ENCODE measurements at regions not wholly inside any gene's neighbourhood (a gene's known extent, or its start where the extent isn't known, plus 50 kb on each side); places are given as distances from the start of the nearest gene placed in this dataset.

- TF ChIP-seq ZSCAN30 (tag by site-specific recombination; IDR thresholded peaks at IDR 0.05) (no peak), ZNF677 (tag by site-specific recombination; IDR thresholded peaks at IDR 0.05) (no peak), ZNF792 (tag by site-specific recombination; IDR thresholded peaks at IDR 0.05) (no peak)
- Histone ChIP-seq H3K36me3 (ENCODE audit: control insufficient read depth in 2 of 2, insufficient read depth in 1 of 2, low read length in 2 of 2) (no peaks in the 10 kb centered on the region), H3K27ac (ENCODE audit: extremely low read depth, low read depth, low read length) (no peak overlapping the region), H3K4me3 (ENCODE audit: low read depth, low read length) (no peak overlapping the region), H3K9me3 (ENCODE audit: control insufficient read depth, insufficient read depth, low read depth, low read length) (no peaks in the 10 kb centered on the region), H3K4me1 (ENCODE audit: control insufficient read depth, insufficient read depth, low read length) (no peaks in the 10 kb centered on the region)
- ChIA-PET CTCF (interaction anchor here (0.8 kb wide), 1 partner anchor 99 kb away, joined by 3 read pairs; no protein-coding TSS in a partner anchor), POLR2A (no interaction called here)
Measured at GRCh38 chr6:108793516-108794251, 54.5 kb upstream of the ARMC2 start.

DNA sequence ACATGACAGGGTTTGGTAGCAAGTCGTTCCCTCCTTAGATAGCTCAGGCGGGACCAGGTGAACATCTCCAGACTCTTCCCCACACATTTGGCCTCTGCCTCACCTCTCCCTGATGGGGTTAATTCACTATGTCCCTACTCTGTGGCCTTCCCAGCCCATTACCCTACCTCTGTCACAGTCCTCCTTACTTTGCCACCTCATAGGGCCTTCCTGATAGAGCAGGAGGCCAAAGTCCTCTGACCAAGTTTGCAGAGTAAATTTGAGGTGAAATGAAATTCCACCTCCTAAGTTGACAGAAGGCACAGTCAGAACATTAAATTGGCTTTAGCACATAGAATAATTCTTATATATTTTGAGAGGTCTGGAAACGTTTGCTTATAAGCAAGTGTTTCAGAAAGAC is 53.1 kb upstream of the ARMC2 start:
- Histone ChIP-seq H3K9me3 (ENCODE audit: control insufficient read depth, insufficient read depth, low read depth, low read length) (no peaks in the 10 kb centered on the region), H3K4me1 (ENCODE audit: control insufficient read depth, insufficient read depth, low read length) (no peaks in the 10 kb centered on the region), H3K27ac (ENCODE audit: extremely low read depth, low read depth, low read length) (no peak overlapping the region), H3K36me3 (ENCODE audit: control insufficient read depth in 2 of 2, insufficient read depth in 1 of 2, low read length in 2 of 2) (no peaks in the 10 kb centered on the region), H3K4me3 (ENCODE audit: low read depth, low read length) (no peak overlapping the region)
- CTCF ChIA-PET: interaction anchor here (0.5 kb wide), 1 partner anchor 26 kb away, joined by 3 read pairs; no protein-coding TSS in a partner anchor
- TF ChIP-seq, protein P1, sequence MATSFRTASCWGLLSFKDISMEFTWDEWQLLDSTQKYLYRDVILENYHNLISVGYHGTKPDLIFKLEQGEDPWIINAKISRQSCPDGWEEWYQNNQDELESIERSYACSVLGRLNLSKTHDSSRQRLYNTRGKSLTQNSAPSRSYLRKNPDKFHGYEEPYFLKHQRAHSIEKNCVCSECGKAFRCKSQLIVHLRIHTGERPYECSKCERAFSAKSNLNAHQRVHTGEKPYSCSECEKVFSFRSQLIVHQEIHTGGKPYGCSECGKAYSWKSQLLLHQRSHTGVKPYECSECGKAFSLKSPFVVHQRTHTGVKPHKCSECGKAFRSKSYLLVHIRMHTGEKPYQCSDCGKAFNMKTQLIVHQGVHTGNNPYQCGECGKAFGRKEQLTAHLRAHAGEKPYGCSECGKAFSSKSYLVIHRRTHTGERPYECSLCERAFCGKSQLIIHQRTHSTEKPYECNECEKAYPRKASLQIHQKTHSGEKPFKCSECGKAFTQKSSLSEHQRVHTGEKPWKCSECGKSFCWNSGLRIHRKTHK (tag by site-specific recombination; IDR thresholded peaks at IDR 0.05): no peak
- no peak for TF ChIP-seq ZNF426 (tag by site-specific recombination; IDR thresholded peaks at IDR 0.05)
- no peak for TF ChIP-seq REST (tag by site-specific recombination; IDR thresholded peaks at IDR 0.05)
- no peak for TF ChIP-seq ZBTB21 (tag by site-specific recombination; IDR thresholded peaks at IDR 0.05)
- TF ChIP-seq, protein P2, sequence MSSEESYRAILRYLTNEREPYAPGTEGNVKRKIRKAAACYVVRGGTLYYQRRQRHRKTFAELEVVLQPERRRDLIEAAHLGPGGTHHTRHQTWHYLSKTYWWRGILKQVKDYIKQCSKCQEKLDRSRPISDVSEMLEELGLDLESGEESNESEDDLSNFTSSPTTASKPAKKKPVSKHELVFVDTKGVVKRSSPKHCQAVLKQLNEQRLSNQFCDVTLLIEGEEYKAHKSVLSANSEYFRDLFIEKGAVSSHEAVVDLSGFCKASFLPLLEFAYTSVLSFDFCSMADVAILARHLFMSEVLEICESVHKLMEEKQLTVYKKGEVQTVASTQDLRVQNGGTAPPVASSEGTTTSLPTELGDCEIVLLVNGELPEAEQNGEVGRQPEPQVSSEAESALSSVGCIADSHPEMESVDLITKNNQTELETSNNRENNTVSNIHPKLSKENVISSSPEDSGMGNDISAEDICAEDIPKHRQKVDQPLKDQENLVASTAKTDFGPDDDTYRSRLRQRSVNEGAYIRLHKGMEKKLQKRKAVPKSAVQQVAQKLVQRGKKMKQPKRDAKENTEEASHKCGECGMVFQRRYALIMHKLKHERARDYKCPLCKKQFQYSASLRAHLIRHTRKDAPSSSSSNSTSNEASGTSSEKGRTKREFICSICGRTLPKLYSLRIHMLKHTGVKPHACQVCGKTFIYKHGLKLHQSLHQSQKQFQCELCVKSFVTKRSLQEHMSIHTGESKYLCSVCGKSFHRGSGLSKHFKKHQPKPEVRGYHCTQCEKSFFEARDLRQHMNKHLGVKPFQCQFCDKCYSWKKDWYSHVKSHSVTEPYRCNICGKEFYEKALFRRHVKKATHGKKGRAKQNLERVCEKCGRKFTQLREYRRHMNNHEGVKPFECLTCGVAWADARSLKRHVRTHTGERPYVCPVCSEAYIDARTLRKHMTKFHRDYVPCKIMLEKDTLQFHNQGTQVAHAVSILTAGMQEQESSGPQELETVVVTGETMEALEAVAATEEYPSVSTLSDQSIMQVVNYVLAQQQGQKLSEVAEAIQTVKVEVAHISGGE (tag by site-specific recombination; conservative IDR thresholded peaks at IDR 0.05; ENCODE audit: low read depth): no peak
- TF ChIP-seq ZNF600 (tag by site-specific recombination; IDR thresholded peaks at IDR 0.05): no peak
- TF ChIP-seq ZNF660 (tag by site-specific recombination; IDR thresholded peaks at IDR 0.05): no peak
- TF ChIP-seq SP2 (tag by site-specific recombination; IDR thresholded peaks at IDR 0.05): no peak
- POLR2A ChIA-PET: no interaction called here

DNA sequence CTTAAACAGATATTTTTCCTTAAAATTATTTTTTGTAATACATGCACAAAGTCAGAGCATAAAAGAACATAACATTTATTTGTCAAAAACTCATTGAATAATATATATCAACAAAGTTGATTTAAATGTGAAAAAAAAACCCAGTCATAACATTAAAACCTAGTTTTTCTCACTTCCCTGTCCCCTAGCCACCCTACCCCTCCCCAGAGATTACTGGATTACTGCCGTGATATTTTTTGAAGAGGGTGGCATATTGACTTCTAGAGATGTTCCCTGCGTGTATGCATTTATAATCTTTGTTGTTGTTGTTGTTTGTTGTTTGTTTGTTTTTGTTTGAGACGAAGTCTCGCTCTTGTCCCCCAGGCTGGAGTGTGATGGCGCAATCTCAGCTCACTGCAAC is 52.4 kb upstream of the ARMC2 start:
- Histone ChIP-seq H3K9me3 (ENCODE audit: control insufficient read depth, insufficient read depth, low read depth, low read length) (no peaks in the 10 kb centered on the region), H3K27ac (ENCODE audit: extremely low read depth, low read depth, low read length) (no peak overlapping the region), H3K36me3 (ENCODE audit: control insufficient read depth in 2 of 2, insufficient read depth in 1 of 2, low read length in 2 of 2) (no peaks in the 10 kb centered on the region), H3K4me1 (ENCODE audit: control insufficient read depth, insufficient read depth, low read length) (no peaks in the 10 kb centered on the region), H3K4me3 (ENCODE audit: low read depth, low read length) (no peak overlapping the region)
- ChIA-PET POLR2A (interaction anchor here (2.8 kb wide), 1 partner anchor 235 kb away, joined by 7 read pairs; the partner anchor contains the start of gene FOXO3), CTCF (interaction anchor here (0.5 to 1.4 kb wide), 3 partner anchors 254 to 1347 kb away, joined by 3 read pairs; no protein-coding TSS in a partner anchor)
- TF ChIP-seq ZNF132 (tag by site-specific recombination; IDR thresholded peaks at IDR 0.05; ENCODE audit: borderline replicate concordance) (no peak), ZNF560 (tag by site-specific recombination; IDR thresholded peaks at IDR 0.05; ENCODE audit: borderline replicate concordance) (no peak), ZNF148 (tag by site-specific recombination; IDR thresholded peaks at IDR 0.05; ENCODE audit: borderline replicate concordance) (no peak), ZBTB20 (tag by site-specific recombination; IDR thresholded peaks at IDR 0.05) (no peak), ZBTB8A (tag by site-specific recombination; IDR thresholded peaks at IDR 0.05) (no peak), KLF8 (tag by site-specific recombination; IDR thresholded peaks at IDR 0.05) (no peak)
- TF ChIP-seq, protein P3, sequence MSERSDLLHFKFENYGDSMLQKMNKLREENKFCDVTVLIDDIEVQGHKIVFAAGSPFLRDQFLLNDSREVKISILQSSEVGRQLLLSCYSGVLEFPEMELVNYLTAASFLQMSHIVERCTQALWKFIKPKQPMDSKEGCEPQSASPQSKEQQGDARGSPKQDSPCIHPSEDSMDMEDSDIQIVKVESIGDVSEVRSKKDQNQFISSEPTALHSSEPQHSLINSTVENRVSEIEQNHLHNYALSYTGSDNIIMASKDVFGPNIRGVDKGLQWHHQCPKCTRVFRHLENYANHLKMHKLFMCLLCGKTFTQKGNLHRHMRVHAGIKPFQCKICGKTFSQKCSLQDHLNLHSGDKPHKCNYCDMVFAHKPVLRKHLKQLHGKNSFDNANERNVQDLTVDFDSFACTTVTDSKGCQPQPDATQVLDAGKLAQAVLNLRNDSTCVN (tag by site-specific recombination; optimal IDR thresholded peaks at IDR 0.05): no peak

Measured in HEK293 (cell line).